ENCODE measurements at regions not wholly inside any gene's neighbourhood (a gene's known extent, or its start where the extent isn't known, plus 50 kb on each side); places are given as distances from the start of the nearest gene placed in this dataset.

GRCh38 chr3:62975566-62975965 lies 100.3 kb upstream of the CADPS start:
- no peak for TF ChIP-seq CTCF (IDR thresholded peaks at IDR 0.05; ENCODE audit: low read depth, low read length)
- no peak for DNase-seq (ENCODE audit: extremely low read depth, low read depth)

DNA sequence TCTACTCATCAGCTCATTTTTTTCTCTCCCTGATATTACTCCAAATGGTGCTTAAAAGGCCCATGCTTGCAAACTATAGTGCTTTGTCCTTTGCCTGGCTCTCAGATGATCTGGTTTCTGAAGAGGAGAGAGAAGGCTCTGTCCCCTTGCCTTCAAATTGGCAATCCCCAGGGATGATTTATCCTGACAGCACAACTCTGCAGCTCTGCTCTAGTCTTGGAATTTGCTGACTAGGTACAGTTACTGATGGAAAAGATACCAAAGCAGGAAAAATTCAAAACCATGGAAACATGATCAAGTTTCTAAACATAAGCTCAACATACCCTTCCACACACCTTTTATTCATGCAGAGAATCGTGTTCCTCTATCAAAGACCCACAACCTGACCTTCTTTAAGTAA lies 106.7 kb upstream of the CADPS start:
- no peak for DNase-seq (ENCODE audit: extremely low read depth, low read depth)
- no peak for TF ChIP-seq CTCF (IDR thresholded peaks at IDR 0.05; ENCODE audit: low read depth, low read length)

DNA sequence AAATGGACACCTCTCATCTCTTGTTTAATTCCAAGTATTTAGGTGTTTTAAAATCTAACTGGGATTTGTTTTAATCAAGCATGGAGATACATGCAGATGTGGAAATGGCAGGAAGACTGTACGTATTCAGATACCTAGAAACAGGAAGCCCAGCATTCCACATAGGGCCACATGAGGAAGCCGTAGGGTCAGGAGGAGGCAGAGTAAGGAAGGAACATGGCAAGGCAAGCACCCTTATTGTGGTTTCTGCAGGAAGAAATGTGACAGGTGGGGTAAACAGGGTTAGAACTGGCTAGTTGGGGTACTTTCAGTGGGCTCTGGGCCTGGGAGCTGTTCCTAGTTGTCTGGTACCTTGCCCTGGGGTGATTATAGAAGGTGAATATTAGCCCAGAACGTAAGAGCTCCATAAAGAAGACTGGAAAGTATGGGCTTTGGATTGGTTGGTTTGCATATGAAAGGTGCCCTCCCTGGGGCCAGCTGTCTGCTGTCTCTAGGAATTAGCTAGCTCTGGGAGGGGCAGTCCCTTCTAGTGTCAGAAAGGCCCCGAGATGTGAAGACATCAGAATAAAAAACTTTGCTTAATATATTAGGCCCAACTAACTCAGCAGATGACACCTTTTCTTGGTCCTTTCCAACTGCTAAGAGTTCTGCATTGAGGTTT lies 107.7 kb upstream of the CADPS start:
- TF ChIP-seq CTCF (IDR thresholded peaks at IDR 0.05; ENCODE audit: low read depth, low read length), result no peak
- no peak for DNase-seq (ENCODE audit: extremely low read depth, low read depth)

DNA sequence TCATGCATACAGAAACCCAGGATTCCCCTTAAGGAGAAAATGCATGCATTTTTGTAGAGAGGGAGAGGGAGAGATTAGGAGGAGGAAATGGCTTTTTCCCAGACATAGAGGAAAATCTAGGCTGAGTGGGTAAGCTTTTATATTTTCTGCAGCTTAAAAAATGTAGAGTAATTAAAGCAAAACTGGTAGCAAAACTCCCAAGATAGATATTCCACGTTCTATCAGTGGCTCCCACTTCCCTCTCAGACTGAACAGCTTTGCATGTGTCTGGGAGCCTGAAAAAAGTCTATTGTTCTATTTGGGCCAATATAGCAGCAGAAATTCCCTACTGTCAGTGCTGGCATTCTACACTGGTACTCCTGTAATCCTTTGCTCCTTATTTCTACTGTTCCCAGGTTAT lies 110.8 kb upstream of the CADPS start:
- TF ChIP-seq CTCF (IDR thresholded peaks at IDR 0.05; ENCODE audit: low read depth, low read length), result no peak
- no peak for DNase-seq (ENCODE audit: extremely low read depth, low read depth)

DNA sequence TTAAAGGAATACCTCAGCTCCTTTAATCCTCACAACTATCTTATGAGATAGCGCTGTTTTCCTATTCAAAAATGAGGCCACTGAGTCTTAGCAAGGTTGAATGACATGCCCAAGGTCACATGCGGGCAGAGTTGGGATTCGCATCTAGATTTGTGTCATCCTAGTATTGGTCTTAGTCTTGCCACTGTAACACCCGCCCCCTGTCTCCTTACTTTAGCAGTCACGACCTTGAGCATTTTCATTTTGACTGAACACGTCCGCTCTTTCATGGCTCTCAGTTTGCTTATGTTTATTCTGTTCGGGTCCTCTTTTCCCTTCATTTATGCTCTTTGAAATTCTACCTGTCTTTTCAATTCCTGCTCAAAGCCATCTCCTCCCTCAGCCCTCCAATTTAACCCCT lies 112.5 kb upstream of the CADPS start:
- TF ChIP-seq CTCF (IDR thresholded peaks at IDR 0.05; ENCODE audit: low read depth, low read length), result no peak
- DNase-seq (ENCODE audit: extremely low read depth, low read depth), result no peak

DNA sequence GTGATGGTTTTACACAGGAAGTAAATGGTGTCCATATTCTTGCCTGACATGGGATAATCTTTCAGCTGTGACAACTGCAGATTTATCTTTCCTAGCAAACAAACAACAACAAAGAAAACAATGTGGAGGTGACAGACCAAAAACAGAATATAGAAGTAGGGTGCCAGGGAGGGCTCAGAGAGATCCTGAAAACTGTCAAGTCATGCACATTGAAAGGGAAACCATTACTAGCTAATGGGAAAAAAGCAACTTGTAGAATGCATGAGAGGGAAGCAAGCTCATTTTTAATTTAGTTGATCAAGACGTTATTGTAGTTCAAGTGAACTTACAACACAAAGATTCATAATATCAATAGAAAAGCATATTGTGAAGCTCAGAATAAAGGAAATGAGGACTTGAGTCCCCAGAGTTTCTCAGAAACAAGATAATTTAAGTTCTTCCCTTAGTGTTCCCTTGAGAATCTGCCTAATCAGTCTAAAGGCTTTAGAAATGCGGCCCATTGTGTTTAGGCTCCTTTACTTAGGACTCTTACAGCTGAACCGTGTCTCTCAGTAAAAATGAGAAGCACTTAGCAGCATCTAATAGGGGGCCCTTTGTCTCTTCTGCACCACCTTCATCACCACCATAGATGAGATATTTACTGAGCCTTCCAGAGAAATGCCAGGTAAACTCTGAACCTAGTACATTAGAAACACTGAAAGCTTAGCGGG lies 115.6 kb upstream of the CADPS start:
- TF ChIP-seq CTCF (IDR thresholded peaks at IDR 0.05; ENCODE audit: low read depth, low read length), result no peak
- no peak for DNase-seq (ENCODE audit: extremely low read depth, low read depth)

DNA sequence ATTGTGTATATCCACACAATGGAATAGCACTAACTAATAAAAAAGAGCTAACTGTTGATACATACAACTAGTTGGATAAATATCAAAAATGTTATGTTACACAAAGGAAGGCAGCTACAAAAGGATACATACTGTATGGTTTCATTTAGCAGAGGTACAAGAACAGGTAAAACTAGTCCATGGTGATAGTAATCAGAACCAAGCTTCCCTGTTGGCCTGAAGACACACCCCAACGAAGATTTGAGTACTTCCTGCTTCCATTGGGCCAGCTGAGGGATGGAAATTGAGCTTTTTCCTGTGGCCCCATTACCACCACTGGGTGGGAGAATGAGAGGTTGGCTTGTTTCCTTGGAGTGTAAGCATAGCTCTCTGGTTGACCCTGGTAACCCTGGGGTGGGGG lies 117.3 kb upstream of the CADPS start:
- TF ChIP-seq CTCF (IDR thresholded peaks at IDR 0.05; ENCODE audit: low read depth, low read length), result no peak
- DNase-seq (ENCODE audit: extremely low read depth, low read depth), result no peak
